ENCODE measurements at regions not wholly inside any gene's neighbourhood (a gene's known extent, or its start where the extent isn't known, plus 50 kb on each side); places are given as distances from the start of the nearest gene placed in this dataset.

GRCh38 chr3:194049394-194049793 is 86.6 kb upstream of the HES1 start:
- no peak overlapping the region for H3K9ac ChIP-seq (ENCODE audit: low read depth in 1 of 2, low read length in 2 of 2)
- H3K4me3 ChIP-seq (ENCODE audit: low read depth in 1 of 3, low read length in 3 of 3): no peak overlapping the region
- DNase-seq (ENCODE audit: low spot score): no peak
- TF ChIP-seq RXRA (IDR thresholded peaks at IDR 0.05): no peak
- no peaks in the 10 kb centered on the region for H3K27me3 ChIP-seq (ENCODE audit: control insufficient read depth in 4 of 4, insufficient read depth in 4 of 4, low read length in 3 of 4)
- no peak overlapping the region for H3K27ac ChIP-seq (ENCODE audit: low read depth in 1 of 2, low read length in 2 of 2)
- WGBS: 94% methylated on average over 1 of the region's 1 CpG
- H3K9me3 ChIP-seq (ENCODE audit: control insufficient read depth in 4 of 4, low read length in 3 of 4): peaks cover 0 to 8% (median 5%) of the 10 kb centered on the region in 4 donors
- H3K4me1 ChIP-seq (ENCODE audit: control insufficient read depth in 4 of 4, insufficient read depth in 4 of 4, low read length in 3 of 4): peaks cover 3 to 27% (median 17%) of the 10 kb centered on the region in 4 donors
- H3K36me3 ChIP-seq (ENCODE audit: control insufficient read depth in 4 of 4, insufficient read depth in 3 of 4, low read depth in 1 of 4, low read length in 3 of 4): no peaks in the 10 kb centered on the region

DNA sequence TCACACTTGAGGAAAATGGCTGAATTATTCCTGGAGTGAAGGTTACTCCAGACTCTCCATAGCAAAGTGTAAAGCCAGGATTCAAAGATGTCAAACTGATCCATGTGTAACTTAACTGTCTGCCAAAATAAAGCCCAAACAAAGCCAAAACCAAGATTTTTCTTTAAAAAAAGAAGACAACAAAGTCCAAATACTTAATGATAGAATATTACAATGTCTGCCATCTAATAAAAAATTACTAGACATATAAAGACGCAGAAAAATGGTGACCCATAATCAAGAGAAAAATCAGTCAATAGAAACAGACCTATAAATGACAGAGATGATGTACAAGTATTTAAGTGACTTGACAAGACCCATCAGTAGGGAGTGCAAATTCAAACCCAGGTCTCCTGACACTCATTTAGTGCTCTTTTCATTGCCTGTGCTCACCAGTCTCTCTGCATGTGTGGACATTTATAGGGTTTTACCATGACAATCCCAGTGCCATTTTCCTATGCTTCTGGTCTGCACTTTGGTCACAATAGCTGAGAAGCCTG is 85.1 kb upstream of the HES1 start:
- H3K9ac ChIP-seq (ENCODE audit: low read depth in 1 of 2, low read length in 2 of 2): no peak overlapping the region
- TF ChIP-seq MAX (IDR thresholded peaks at IDR 0.05): no peak
- no peak for TF ChIP-seq FOXA1 (IDR thresholded peaks at IDR 0.05)
- TF ChIP-seq YY1 (IDR thresholded peaks at IDR 0.05): no peak
- TF ChIP-seq HNF4A (conservative IDR thresholded peaks at IDR 0.05): no peak
- TF ChIP-seq SP1 (IDR thresholded peaks at IDR 0.05): no peak
- TF ChIP-seq JUND (IDR thresholded peaks at IDR 0.05): no peak
- TF ChIP-seq FOXA2 (IDR thresholded peaks at IDR 0.05): no peak
- no peak for TF ChIP-seq NR2F2 (IDR thresholded peaks at IDR 0.05)
- no peak for TF ChIP-seq GABPA (IDR thresholded peaks at IDR 0.05 in 1 of 2, conservative IDR thresholded peaks at IDR 0.05 in 1 of 2)
- TF ChIP-seq, protein P1, sequence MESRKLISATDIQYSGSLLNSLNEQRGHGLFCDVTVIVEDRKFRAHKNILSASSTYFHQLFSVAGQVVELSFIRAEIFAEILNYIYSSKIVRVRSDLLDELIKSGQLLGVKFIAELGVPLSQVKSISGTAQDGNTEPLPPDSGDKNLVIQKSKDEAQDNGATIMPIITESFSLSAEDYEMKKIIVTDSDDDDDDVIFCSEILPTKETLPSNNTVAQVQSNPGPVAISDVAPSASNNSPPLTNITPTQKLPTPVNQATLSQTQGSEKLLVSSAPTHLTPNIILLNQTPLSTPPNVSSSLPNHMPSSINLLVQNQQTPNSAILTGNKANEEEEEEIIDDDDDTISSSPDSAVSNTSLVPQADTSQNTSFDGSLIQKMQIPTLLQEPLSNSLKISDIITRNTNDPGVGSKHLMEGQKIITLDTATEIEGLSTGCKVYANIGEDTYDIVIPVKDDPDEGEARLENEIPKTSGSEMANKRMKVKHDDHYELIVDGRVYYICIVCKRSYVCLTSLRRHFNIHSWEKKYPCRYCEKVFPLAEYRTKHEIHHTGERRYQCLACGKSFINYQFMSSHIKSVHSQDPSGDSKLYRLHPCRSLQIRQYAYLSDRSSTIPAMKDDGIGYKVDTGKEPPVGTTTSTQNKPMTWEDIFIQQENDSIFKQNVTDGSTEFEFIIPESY (IDR thresholded peaks at IDR 0.05): no peak
- TF ChIP-seq TAF1 (conservative IDR thresholded peaks at IDR 0.05): no peak
- TF ChIP-seq, protein P2, sequence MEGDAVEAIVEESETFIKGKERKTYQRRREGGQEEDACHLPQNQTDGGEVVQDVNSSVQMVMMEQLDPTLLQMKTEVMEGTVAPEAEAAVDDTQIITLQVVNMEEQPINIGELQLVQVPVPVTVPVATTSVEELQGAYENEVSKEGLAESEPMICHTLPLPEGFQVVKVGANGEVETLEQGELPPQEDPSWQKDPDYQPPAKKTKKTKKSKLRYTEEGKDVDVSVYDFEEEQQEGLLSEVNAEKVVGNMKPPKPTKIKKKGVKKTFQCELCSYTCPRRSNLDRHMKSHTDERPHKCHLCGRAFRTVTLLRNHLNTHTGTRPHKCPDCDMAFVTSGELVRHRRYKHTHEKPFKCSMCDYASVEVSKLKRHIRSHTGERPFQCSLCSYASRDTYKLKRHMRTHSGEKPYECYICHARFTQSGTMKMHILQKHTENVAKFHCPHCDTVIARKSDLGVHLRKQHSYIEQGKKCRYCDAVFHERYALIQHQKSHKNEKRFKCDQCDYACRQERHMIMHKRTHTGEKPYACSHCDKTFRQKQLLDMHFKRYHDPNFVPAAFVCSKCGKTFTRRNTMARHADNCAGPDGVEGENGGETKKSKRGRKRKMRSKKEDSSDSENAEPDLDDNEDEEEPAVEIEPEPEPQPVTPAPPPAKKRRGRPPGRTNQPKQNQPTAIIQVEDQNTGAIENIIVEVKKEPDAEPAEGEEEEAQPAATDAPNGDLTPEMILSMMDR (IDR thresholded peaks at IDR 0.05; ENCODE audit: low read depth, low read length, missing input control): no peak
- TF ChIP-seq EGR1 (IDR thresholded peaks at IDR 0.05; ENCODE audit: low read depth in 2 of 2): no peak
- no peak for TF ChIP-seq RAD21 (IDR thresholded peaks at IDR 0.05)
- no peak for TF ChIP-seq RXRA (IDR thresholded peaks at IDR 0.05)
- TF ChIP-seq, protein P3, sequence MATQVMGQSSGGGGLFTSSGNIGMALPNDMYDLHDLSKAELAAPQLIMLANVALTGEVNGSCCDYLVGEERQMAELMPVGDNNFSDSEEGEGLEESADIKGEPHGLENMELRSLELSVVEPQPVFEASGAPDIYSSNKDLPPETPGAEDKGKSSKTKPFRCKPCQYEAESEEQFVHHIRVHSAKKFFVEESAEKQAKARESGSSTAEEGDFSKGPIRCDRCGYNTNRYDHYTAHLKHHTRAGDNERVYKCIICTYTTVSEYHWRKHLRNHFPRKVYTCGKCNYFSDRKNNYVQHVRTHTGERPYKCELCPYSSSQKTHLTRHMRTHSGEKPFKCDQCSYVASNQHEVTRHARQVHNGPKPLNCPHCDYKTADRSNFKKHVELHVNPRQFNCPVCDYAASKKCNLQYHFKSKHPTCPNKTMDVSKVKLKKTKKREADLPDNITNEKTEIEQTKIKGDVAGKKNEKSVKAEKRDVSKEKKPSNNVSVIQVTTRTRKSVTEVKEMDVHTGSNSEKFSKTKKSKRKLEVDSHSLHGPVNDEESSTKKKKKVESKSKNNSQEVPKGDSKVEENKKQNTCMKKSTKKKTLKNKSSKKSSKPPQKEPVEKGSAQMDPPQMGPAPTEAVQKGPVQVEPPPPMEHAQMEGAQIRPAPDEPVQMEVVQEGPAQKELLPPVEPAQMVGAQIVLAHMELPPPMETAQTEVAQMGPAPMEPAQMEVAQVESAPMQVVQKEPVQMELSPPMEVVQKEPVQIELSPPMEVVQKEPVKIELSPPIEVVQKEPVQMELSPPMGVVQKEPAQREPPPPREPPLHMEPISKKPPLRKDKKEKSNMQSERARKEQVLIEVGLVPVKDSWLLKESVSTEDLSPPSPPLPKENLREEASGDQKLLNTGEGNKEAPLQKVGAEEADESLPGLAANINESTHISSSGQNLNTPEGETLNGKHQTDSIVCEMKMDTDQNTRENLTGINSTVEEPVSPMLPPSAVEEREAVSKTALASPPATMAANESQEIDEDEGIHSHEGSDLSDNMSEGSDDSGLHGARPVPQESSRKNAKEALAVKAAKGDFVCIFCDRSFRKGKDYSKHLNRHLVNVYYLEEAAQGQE (IDR thresholded peaks at IDR 0.05): no peak
- TF ChIP-seq, protein P4, sequence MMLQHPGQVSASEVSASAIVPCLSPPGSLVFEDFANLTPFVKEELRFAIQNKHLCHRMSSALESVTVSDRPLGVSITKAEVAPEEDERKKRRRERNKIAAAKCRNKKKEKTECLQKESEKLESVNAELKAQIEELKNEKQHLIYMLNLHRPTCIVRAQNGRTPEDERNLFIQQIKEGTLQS (IDR thresholded peaks at IDR 0.05): no peak
- TF ChIP-seq HNF4G (IDR thresholded peaks at IDR 0.05): no peak
- H3K27me3 ChIP-seq (ENCODE audit: control insufficient read depth in 4 of 4, insufficient read depth in 4 of 4, low read length in 3 of 4): no peaks in the 10 kb centered on the region
- peaks cover 4 to 21% (median 14%) of the 10 kb centered on the region in 4 donors for H3K4me1 ChIP-seq (ENCODE audit: control insufficient read depth in 4 of 4, insufficient read depth in 4 of 4, low read length in 3 of 4)
- no peak overlapping the region for H3K4me3 ChIP-seq (ENCODE audit: low read depth in 1 of 3, low read length in 3 of 3)
- WGBS: 97% methylated on average over 1 of the region's 1 CpG
- no peaks in the 10 kb centered on the region for H3K36me3 ChIP-seq (ENCODE audit: control insufficient read depth in 4 of 4, insufficient read depth in 3 of 4, low read depth in 1 of 4, low read length in 3 of 4)
- DNase-seq (ENCODE audit: low spot score): no peak
- no peak overlapping the region for H3K27ac ChIP-seq (ENCODE audit: low read depth in 1 of 2, low read length in 2 of 2)
- peaks cover 0 to 8% (median 5%) of the 10 kb centered on the region in 4 donors for H3K9me3 ChIP-seq (ENCODE audit: control insufficient read depth in 4 of 4, low read length in 3 of 4)

Measured in liver (tissue), 8 donors.